ENCODE measurements at regions not wholly inside any gene's neighbourhood (a gene's known extent, or its start where the extent isn't known, plus 50 kb on each side); places are given as distances from the start of the nearest gene placed in this dataset.

- POLR2A ChIA-PET, result no interaction called here
- Histone ChIP-seq H3K9ac (replicated peaks; ENCODE audit: extremely low read depth, insufficient read depth, low read length) (no peak overlapping the region), H3K4me2 (ENCODE audit: insufficient read depth, low read length) (no peak overlapping the region), H3K36me3 (ENCODE audit: control insufficient read depth in 2 of 2, extremely low read depth in 1 of 2, insufficient read depth in 2 of 2, low read length in 2 of 2) (no peaks in the 10 kb centered on the region), H3K4me1 (ENCODE audit: control insufficient read depth, extremely low read depth, insufficient read depth, low read length) (no peaks in the 10 kb centered on the region), H3K9me3 (replicated peaks; ENCODE audit: control insufficient read depth, insufficient read depth, low read length) (no peaks in the 10 kb centered on the region), H3K27ac (ENCODE audit: insufficient read depth, low read depth, low read length) (no peak overlapping the region), H3K9me1 (replicated peaks; ENCODE audit: control insufficient read depth, extremely low read depth, insufficient read depth, low read length) (no peaks in the 10 kb centered on the region), H3K79me2 (ENCODE audit: control insufficient read depth, insufficient read depth, low read length) (no peaks in the 10 kb centered on the region), H2AFZ (ENCODE audit: low read depth, low read length) (no peak overlapping the region), H4K20me1 (replicated peaks; ENCODE audit: control insufficient read depth, extremely low read depth, insufficient read depth, low read length) (no peaks in the 10 kb centered on the region), H3K27me3 (ENCODE audit: control insufficient read depth in 2 of 2, insufficient read depth in 2 of 2, low read length in 2 of 2) (no peaks in the 10 kb centered on the region), H3K4me3 (replicated peaks in 1 of 3; ENCODE audit: insufficient read depth in 1 of 3, low read depth in 1 of 3, low read length in 3 of 3) (no peak overlapping the region)
- DNase-seq (ENCODE audit: low read depth, low spot score) (no peak), FAIRE-seq (no peak)
- no peak for TF ChIP-seq JUN (IDR thresholded peaks at IDR 0.05; ENCODE audit: borderline replicate concordance, insufficient read depth, insufficient read length, low read depth)
- no peak for TF ChIP-seq GATA2 (IDR thresholded peaks at IDR 0.05; ENCODE audit: insufficient read depth, insufficient read length, low read depth, low read length)
- no peak for TF ChIP-seq EZH2 (IDR thresholded peaks at IDR 0.05; ENCODE audit: borderline replicate concordance, low read depth, low read length, severe bottlenecking)
- TF ChIP-seq FOS (IDR thresholded peaks at IDR 0.05; ENCODE audit: borderline replicate concordance, insufficient read depth, low read length), result no peak
- no peak for TF ChIP-seq MYC (IDR thresholded peaks at IDR 0.05; ENCODE audit: low read depth, low read length)
- TF ChIP-seq MAX (IDR thresholded peaks at IDR 0.05; ENCODE audit: insufficient read depth, insufficient read length), result no peak
- TF ChIP-seq POLR2A (IDR thresholded peaks at IDR 0.05; ENCODE audit: low read depth, low read length), result no peak
- TF ChIP-seq POLR2AphosphoS5 (IDR thresholded peaks at IDR 0.05; ENCODE audit: insufficient read depth, low read depth, low read length), result no peak
- no TSS peak for BruUV-seq (replicated peaks)
- CTCF ChIA-PET, result interaction anchor here (1.1 kb wide), 1 partner anchor 285 kb away, joined by 3 read pairs; no protein-coding TSS in a partner anchor
- dilution Hi-C loops (cut with MboI; ENCODE audit: extremely low pct_ligation_motif_present, low sequenced_read_pairs) (no loop called here), intact Hi-C loops (cut with micrococcal nuclease) (no loop called here)
These were observed 134.4 kb downstream of the CSNK2A3 start for GRCh38 chr11:11218629-11218986.

- dilution Hi-C loops (cut with MboI; ENCODE audit: extremely low pct_ligation_motif_present, low sequenced_read_pairs), result no loop called here
- BruUV-seq (replicated peaks), result no TSS peak
- CTCF ChIA-PET, result interaction anchor here (1.1 kb wide), 1 partner anchor 284 kb away, joined by 3 read pairs; no protein-coding TSS in a partner anchor
These were observed 135.0 kb downstream of the CSNK2A3 start for GRCh38 chr11:11217929-11218628.

More at GRCh38 chr11:11217929-11218628, 135.0 kb downstream of the CSNK2A3 start:
- TF ChIP-seq POLR2AphosphoS5 (IDR thresholded peaks at IDR 0.05; ENCODE audit: insufficient read depth, low read depth, low read length) (no peak), GATA2 (IDR thresholded peaks at IDR 0.05; ENCODE audit: insufficient read depth, insufficient read length, low read depth, low read length) (no peak), FOS (IDR thresholded peaks at IDR 0.05; ENCODE audit: borderline replicate concordance, insufficient read depth, low read length) (no peak), JUN (IDR thresholded peaks at IDR 0.05; ENCODE audit: borderline replicate concordance, insufficient read depth, insufficient read length, low read depth) (no peak), MYC (IDR thresholded peaks at IDR 0.05; ENCODE audit: low read depth, low read length) (no peak), CTCF (IDR thresholded peaks at IDR 0.05; ENCODE audit: extremely low read depth in 1 of 2, insufficient read depth in 1 of 2, low read depth in 1 of 2, low read length in 2 of 2) (no peak), POLR2A (IDR thresholded peaks at IDR 0.05; ENCODE audit: low read depth, low read length) (no peak), EZH2 (IDR thresholded peaks at IDR 0.05; ENCODE audit: borderline replicate concordance, low read depth, low read length, severe bottlenecking) (no peak), MAX (IDR thresholded peaks at IDR 0.05; ENCODE audit: insufficient read depth, insufficient read length) (no peak)
- Histone ChIP-seq H3K4me3 (replicated peaks in 1 of 3; ENCODE audit: insufficient read depth in 1 of 3, low read depth in 1 of 3, low read length in 3 of 3) (no peak overlapping the region), H3K9me3 (replicated peaks; ENCODE audit: control insufficient read depth, insufficient read depth, low read length) (no peaks in the 10 kb centered on the region), H3K9me1 (replicated peaks; ENCODE audit: control insufficient read depth, extremely low read depth, insufficient read depth, low read length) (no peaks in the 10 kb centered on the region), H3K4me2 (ENCODE audit: insufficient read depth, low read length) (no peak overlapping the region), H3K79me2 (ENCODE audit: control insufficient read depth, insufficient read depth, low read length) (no peaks in the 10 kb centered on the region), H3K4me1 (ENCODE audit: control insufficient read depth, extremely low read depth, insufficient read depth, low read length) (no peaks in the 10 kb centered on the region), H3K27ac (ENCODE audit: insufficient read depth, low read depth, low read length) (no peak overlapping the region), H4K20me1 (replicated peaks; ENCODE audit: control insufficient read depth, extremely low read depth, insufficient read depth, low read length) (no peaks in the 10 kb centered on the region), H3K36me3 (ENCODE audit: control insufficient read depth in 2 of 2, extremely low read depth in 1 of 2, insufficient read depth in 2 of 2, low read length in 2 of 2) (no peaks in the 10 kb centered on the region), H3K27me3 (ENCODE audit: control insufficient read depth in 2 of 2, insufficient read depth in 2 of 2, low read length in 2 of 2) (no peaks in the 10 kb centered on the region), H2AFZ (ENCODE audit: low read depth, low read length) (no peak overlapping the region), H3K9ac (replicated peaks; ENCODE audit: extremely low read depth, insufficient read depth, low read length) (no peak overlapping the region)
- intact Hi-C loops (cut with micrococcal nuclease), result no loop called here
- FAIRE-seq (no peak), DNase-seq (ENCODE audit: low read depth, low spot score) (no peak)
- POLR2A ChIA-PET, result no interaction called here
